ENCODE measurements at regions not wholly inside any gene's neighbourhood (a gene's known extent, or its start where the extent isn't known, plus 50 kb on each side); places are given as distances from the start of the nearest gene placed in this dataset.

DNA sequence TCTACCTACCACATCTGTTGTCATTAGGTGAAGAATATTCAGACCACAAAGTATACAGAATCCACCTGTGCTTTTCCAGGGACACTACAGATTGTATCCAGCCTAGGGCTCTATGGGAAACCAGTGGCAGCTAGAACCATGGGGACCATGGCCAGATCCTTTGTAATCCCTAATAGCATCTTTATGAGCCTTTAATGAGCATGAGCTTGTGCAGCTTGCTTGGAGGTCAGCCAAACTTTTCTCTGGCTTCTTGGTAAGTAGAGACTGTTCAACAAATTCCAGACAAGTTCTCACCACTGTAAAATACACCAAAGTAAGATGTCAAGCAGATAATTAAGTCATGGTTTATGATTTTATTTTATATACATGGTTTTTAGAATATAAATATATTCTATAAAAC, 301.6 kb upstream of the ADGRB3 start:
- TF ChIP-seq, protein P1, sequence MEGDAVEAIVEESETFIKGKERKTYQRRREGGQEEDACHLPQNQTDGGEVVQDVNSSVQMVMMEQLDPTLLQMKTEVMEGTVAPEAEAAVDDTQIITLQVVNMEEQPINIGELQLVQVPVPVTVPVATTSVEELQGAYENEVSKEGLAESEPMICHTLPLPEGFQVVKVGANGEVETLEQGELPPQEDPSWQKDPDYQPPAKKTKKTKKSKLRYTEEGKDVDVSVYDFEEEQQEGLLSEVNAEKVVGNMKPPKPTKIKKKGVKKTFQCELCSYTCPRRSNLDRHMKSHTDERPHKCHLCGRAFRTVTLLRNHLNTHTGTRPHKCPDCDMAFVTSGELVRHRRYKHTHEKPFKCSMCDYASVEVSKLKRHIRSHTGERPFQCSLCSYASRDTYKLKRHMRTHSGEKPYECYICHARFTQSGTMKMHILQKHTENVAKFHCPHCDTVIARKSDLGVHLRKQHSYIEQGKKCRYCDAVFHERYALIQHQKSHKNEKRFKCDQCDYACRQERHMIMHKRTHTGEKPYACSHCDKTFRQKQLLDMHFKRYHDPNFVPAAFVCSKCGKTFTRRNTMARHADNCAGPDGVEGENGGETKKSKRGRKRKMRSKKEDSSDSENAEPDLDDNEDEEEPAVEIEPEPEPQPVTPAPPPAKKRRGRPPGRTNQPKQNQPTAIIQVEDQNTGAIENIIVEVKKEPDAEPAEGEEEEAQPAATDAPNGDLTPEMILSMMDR (IDR thresholded peaks at IDR 0.05), result no peak
- TF ChIP-seq POLR2AphosphoS5 (IDR thresholded peaks at IDR 0.05), result no peak
- no peak for TF ChIP-seq EP300 (IDR thresholded peaks at IDR 0.05; ENCODE audit: low read depth)
